Sigmoid colon (tissue), 3 donors: ENCODE measurements at regions not wholly inside any gene's neighbourhood (a gene's known extent, or its start where the extent isn't known, plus 50 kb on each side); places are given as distances from the start of the nearest gene placed in this dataset.

ENCODE experiments used
- CTCF ChIP-seq, 4 experiments: fragments of 450-650 bp in 3 of 4; fragments of 200-600 bp in 1 of 4; IDR thresholded peaks; one replicate each; pipeline ENCODE4 v1.5.1; 2016 to 2019; ENCODE audit warnings: antibody characterized with exemption in 4 of 4, mild to moderate bottlenecking in 3 of 4, moderate library complexity in 2 of 4
- POLR2A ChIP-seq, 2 donors: fragments of 450-650 bp; IDR thresholded peaks; one replicate each; pipeline ENCODE4 v1.6.1; 2016; ENCODE audit warnings: antibody characterized with exemption in 2 of 2, mild to moderate bottlenecking in 2 of 2, moderate library complexity in 2 of 2

DNA sequence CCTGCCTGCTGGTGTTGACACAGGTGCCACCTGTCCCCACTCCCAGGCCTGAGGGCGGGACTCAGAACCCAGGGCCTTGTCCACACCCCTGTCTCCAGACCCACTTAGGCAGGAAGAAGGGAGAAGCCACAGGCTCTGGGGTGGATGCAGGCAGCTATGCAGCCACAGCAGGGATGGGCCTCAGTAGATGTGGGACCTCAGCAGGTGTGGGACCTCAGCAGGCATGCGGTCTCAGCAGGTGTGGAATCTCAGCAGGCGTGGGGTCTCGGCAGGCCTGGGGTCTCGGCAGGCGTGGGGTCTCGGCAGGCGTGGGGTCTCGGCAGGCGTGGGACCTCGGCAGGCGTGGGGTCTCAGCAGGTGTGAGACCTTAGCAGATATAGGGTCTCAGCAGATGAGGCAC is 118.0 kb upstream of the PITRM1 start:
- no peak for TF ChIP-seq POLR2A (IDR thresholded peaks at IDR 0.05)
- TF ChIP-seq CTCF (IDR thresholded peaks at IDR 0.05): no peak
